ENCODE measurements at regions not wholly inside any gene's neighbourhood (a gene's known extent, or its start where the extent isn't known, plus 50 kb on each side); places are given as distances from the start of the nearest gene placed in this dataset.

GRCh38 chr1:59100708-59101374 is 196.1 kb upstream of the FGGY start:
- no peaks in the 10 kb centered on the region for H3K36me3 Mint-ChIP-seq (ENCODE audit: insufficient read depth, unreplicated experiment)
- CTCF ChIA-PET = no interaction called here
- TF ChIP-seq CTCF (IDR thresholded peaks at IDR 0.05; ENCODE audit: unreplicated experiment) = no peak
- H3K4me1 Mint-ChIP-seq (ENCODE audit: low read depth, unreplicated experiment) = no peaks in the 10 kb centered on the region
- no peak overlapping the region for H3K27ac Mint-ChIP-seq (ENCODE audit: unreplicated experiment)
- no peaks in the 10 kb centered on the region for H3K27me3 Mint-ChIP-seq (ENCODE audit: unreplicated experiment)
- intact Hi-C loops (cut with micrococcal nuclease; ENCODE audit: unreplicated experiment) = no loop called here
- DNase-seq = no peak
- H3K4me3 Mint-ChIP-seq (ENCODE audit: low read depth, unreplicated experiment) = no peak overlapping the region
- BruUV-seq (replicated peaks) = no TSS peak
- no peaks in the 10 kb centered on the region for H3K9me3 Mint-ChIP-seq (ENCODE audit: low read depth, unreplicated experiment)

GRCh38 chr1:59101518-59101917 is 195.4 kb upstream of the FGGY start:
- intact Hi-C loops (cut with micrococcal nuclease; ENCODE audit: unreplicated experiment) = no loop called here
- CTCF ChIA-PET = no interaction called here

DNA sequence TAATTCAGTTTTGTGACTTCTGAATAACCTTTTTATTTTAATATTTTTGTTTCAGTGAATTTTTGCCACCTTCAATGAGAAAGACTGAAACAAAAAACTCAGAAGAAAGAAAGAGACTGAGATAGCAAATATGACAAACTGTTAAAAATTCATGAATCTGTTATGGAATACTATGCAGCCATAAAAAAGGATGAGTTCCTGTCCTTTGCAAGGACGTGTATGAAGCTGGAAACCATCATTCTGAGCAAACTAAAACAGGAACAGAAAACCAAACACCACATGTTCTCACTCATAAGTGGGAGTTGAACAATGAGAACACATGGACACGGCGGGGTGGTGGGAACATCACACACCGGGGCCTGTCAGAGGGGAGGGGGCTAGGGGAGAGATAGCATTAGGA is 193.4 kb upstream of the FGGY start:
- no peaks in the 10 kb centered on the region for H3K4me1 Mint-ChIP-seq (ENCODE audit: low read depth, unreplicated experiment)
- H3K27me3 Mint-ChIP-seq (ENCODE audit: unreplicated experiment) = no peaks in the 10 kb centered on the region
- no peaks in the 10 kb centered on the region for H3K36me3 Mint-ChIP-seq (ENCODE audit: insufficient read depth, unreplicated experiment)
- no peak overlapping the region for H3K4me3 Mint-ChIP-seq (ENCODE audit: low read depth, unreplicated experiment)
- no peak overlapping the region for H3K27ac Mint-ChIP-seq (ENCODE audit: unreplicated experiment)
- no peak for DNase-seq
- H3K9me3 Mint-ChIP-seq (ENCODE audit: low read depth, unreplicated experiment) = no peaks in the 10 kb centered on the region
- no TSS peak for BruUV-seq (replicated peaks)
- CTCF ChIA-PET = no interaction called here
- intact Hi-C loops (cut with micrococcal nuclease; ENCODE audit: unreplicated experiment) = no loop called here
- no peak for TF ChIP-seq CTCF (IDR thresholded peaks at IDR 0.05; ENCODE audit: unreplicated experiment)

More at GRCh38 chr1:59101518-59101917, 195.4 kb upstream of the FGGY start:
- H3K27ac Mint-ChIP-seq (ENCODE audit: unreplicated experiment) = no peak overlapping the region
- no peak for TF ChIP-seq CTCF (IDR thresholded peaks at IDR 0.05; ENCODE audit: unreplicated experiment)
- H3K27me3 Mint-ChIP-seq (ENCODE audit: unreplicated experiment) = no peaks in the 10 kb centered on the region
- no TSS peak for BruUV-seq (replicated peaks)
- H3K4me3 Mint-ChIP-seq (ENCODE audit: low read depth, unreplicated experiment) = no peak overlapping the region
- H3K9me3 Mint-ChIP-seq (ENCODE audit: low read depth, unreplicated experiment) = no peaks in the 10 kb centered on the region
- H3K36me3 Mint-ChIP-seq (ENCODE audit: insufficient read depth, unreplicated experiment) = no peaks in the 10 kb centered on the region
- no peaks in the 10 kb centered on the region for H3K4me1 Mint-ChIP-seq (ENCODE audit: low read depth, unreplicated experiment)
- no peak for DNase-seq

DNA sequence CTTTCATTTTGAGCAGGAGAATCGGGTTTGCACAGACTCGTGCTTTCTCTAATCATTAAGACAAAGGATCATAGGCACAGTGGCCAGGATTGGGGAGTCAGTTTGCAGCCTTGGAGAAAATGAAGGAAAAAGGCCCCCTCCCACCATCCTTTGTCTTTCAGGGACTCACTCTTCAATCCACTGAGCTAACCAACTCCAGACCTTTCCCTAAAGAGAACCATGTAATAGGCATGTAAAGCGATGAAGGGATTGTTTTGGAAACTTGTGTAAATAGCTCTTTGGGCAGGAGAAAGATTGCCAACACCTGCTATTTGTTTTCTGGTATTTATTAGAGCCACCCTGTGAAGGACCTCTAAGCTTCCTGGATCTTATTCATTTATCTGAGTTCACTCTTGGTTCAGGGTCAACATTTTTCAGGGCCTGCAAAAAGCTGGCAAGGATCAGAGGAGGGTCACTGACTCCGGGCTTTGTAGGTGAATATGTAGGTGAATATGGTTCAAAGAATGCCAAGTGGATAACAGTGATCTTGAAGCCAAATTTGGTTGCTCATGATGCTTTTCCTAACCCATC is 192.6 kb upstream of the FGGY start:
- Mint-ChIP-seq H3K9me3 (ENCODE audit: low read depth, unreplicated experiment) (no peaks in the 10 kb centered on the region), H3K27ac (ENCODE audit: unreplicated experiment) (no peak overlapping the region), H3K27me3 (ENCODE audit: unreplicated experiment) (no peaks in the 10 kb centered on the region), H3K4me3 (ENCODE audit: low read depth, unreplicated experiment) (no peak overlapping the region), H3K4me1 (ENCODE audit: low read depth, unreplicated experiment) (no peaks in the 10 kb centered on the region), H3K36me3 (ENCODE audit: insufficient read depth, unreplicated experiment) (no peaks in the 10 kb centered on the region)
- intact Hi-C loops (cut with micrococcal nuclease; ENCODE audit: unreplicated experiment) = no loop called here
- TF ChIP-seq CTCF (IDR thresholded peaks at IDR 0.05; ENCODE audit: unreplicated experiment) = no peak
- BruUV-seq (replicated peaks) = no TSS peak
- CTCF ChIA-PET = no interaction called here
- DNase-seq = no peak

Data from Calu3 (cell line).